K562 (cell line): ENCODE measurements at regions not wholly inside any gene's neighbourhood (a gene's known extent, or its start where the extent isn't known, plus 50 kb on each side); places are given as distances from the start of the nearest gene placed in this dataset.

ENCODE experiments used
- FIP1L1 ChIP-seq: fragments of 200-400 bp; formaldehyde crosslinking; IDR thresholded peaks from 2 replicates; pipeline ENCODE4 v1.6.1; 2018; ENCODE audit warnings: mild to moderate bottlenecking, low read depth, low read length; ENCODE audit not compliant: poor library complexity, severe bottlenecking
- RNF2 ChIP-seq: sonication (generic); IDR thresholded peaks from 2 replicates; pipeline ENCODE4 v1.6.1; 2016
- STAG1 ChIP-seq: sonication (generic); formaldehyde crosslinking; IDR thresholded peaks from 2 replicates; pipeline ENCODE4 v1.5.0; 2020; ENCODE audit warnings: missing genetic modification reagents, borderline replicate concordance
- ZNF584 ChIP-seq: fragments of 200-800 bp; sonication (Bioruptor generic); IDR thresholded peaks from 2 replicates; pipeline ENCODE4 v1.6.1; 2016; ENCODE audit warnings: low read depth, mild to moderate bottlenecking, missing genetic modification characterization, missing compliant biosample characterization
- ZNF644 ChIP-seq: fragments of 200-800 bp; sonication (Bioruptor generic); IDR thresholded peaks from 2 replicates; pipeline ENCODE4 v1.6.1; 2016; ENCODE audit warnings: low read depth, missing genetic modification characterization, missing compliant biosample characterization
- ZNF76 ChIP-seq: fragments of 250-450 bp; sonication (Bioruptor Pico); IDR thresholded peaks from 2 replicates; pipeline ENCODE4 v1.4.0; 2020; ENCODE audit warnings: mild to moderate bottlenecking, moderate library complexity, borderline replicate concordance
- TF ChIP-seq, protein P1 (sequence below): fragments of 450-650 bp; IDR thresholded peaks from 2 replicates; pipeline ENCODE4 v1.6.1; 2016; ENCODE audit warnings: mild to moderate bottlenecking, moderate library complexity
- TF ChIP-seq, protein P2 (sequence below): fragments of 450-650 bp; conservative IDR thresholded peaks from 2 replicates; pipeline ENCODE4 v1.6.1; 2016; ENCODE audit warnings: missing genetic modification characterization, low read depth, mild to moderate bottlenecking, missing compliant biosample characterization, moderate library complexity
- TF ChIP-seq, protein P3 (sequence below): IDR thresholded peaks from 2 replicates; pipeline ENCODE4 v1.6.1; 2011; ENCODE audit warnings: borderline replicate concordance, low read depth, mild to moderate bottlenecking, moderate library complexity, low read length; ENCODE audit not compliant: insufficient read depth, poor library complexity, severe bottlenecking
- TF ChIP-seq, protein P4 (sequence below): fragments of 450-650 bp; formaldehyde crosslinking; IDR thresholded peaks from 2 replicates; pipeline ENCODE4 v1.4.0; 2020; ENCODE audit warnings: mild to moderate bottlenecking, mixed read lengths

DNA sequence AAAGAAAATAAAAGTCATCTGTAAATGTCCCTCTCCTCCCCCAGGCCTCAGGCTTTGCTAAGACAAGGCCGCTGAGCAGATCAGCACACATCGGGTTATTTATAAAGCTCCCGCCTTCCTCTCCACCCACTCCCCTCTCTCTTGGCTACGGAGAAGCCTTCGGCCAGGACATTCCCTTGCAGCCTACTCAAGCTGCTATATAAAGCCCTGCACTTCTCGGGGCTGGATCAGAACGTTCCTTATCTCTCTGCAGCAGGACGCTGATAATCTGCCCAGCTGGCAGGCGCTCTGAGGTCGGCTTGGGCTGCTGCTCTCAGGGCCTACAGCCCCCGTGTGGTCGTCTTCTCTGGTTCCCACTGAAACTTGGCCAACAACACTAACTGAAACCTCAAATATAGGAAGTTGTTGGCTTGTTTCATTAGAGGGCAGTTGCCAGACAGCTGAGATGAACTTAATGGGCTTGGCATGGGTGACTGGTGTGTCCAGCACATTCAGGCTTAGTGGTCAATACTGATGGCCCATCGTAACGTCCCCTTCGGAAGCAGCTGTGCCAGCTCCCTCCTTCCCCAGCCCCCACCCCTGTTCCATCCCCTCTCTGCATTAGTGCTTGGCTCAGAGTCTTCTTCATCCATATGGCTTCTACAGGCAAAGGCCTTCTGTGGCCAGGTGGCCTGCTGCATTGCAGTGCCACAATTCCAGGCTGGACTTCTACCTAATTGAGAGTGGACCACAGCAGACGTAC is 64.6 kb downstream of the IER5 start (continued):
- TF ChIP-seq STAG1 (CRISPR knock-in tag) (no peak), FIP1L1 (no peak), ZNF76 (CRISPR knock-in tag) (peak; percentile 84; the same call in 1 of the 2 replicates), RNF2 (peak; percentile 97), ZNF584 (CRISPR knock-in tag) (peak; percentile 92), ZNF644 (peak; percentile 92)
- TF ChIP-seq, protein P1, sequence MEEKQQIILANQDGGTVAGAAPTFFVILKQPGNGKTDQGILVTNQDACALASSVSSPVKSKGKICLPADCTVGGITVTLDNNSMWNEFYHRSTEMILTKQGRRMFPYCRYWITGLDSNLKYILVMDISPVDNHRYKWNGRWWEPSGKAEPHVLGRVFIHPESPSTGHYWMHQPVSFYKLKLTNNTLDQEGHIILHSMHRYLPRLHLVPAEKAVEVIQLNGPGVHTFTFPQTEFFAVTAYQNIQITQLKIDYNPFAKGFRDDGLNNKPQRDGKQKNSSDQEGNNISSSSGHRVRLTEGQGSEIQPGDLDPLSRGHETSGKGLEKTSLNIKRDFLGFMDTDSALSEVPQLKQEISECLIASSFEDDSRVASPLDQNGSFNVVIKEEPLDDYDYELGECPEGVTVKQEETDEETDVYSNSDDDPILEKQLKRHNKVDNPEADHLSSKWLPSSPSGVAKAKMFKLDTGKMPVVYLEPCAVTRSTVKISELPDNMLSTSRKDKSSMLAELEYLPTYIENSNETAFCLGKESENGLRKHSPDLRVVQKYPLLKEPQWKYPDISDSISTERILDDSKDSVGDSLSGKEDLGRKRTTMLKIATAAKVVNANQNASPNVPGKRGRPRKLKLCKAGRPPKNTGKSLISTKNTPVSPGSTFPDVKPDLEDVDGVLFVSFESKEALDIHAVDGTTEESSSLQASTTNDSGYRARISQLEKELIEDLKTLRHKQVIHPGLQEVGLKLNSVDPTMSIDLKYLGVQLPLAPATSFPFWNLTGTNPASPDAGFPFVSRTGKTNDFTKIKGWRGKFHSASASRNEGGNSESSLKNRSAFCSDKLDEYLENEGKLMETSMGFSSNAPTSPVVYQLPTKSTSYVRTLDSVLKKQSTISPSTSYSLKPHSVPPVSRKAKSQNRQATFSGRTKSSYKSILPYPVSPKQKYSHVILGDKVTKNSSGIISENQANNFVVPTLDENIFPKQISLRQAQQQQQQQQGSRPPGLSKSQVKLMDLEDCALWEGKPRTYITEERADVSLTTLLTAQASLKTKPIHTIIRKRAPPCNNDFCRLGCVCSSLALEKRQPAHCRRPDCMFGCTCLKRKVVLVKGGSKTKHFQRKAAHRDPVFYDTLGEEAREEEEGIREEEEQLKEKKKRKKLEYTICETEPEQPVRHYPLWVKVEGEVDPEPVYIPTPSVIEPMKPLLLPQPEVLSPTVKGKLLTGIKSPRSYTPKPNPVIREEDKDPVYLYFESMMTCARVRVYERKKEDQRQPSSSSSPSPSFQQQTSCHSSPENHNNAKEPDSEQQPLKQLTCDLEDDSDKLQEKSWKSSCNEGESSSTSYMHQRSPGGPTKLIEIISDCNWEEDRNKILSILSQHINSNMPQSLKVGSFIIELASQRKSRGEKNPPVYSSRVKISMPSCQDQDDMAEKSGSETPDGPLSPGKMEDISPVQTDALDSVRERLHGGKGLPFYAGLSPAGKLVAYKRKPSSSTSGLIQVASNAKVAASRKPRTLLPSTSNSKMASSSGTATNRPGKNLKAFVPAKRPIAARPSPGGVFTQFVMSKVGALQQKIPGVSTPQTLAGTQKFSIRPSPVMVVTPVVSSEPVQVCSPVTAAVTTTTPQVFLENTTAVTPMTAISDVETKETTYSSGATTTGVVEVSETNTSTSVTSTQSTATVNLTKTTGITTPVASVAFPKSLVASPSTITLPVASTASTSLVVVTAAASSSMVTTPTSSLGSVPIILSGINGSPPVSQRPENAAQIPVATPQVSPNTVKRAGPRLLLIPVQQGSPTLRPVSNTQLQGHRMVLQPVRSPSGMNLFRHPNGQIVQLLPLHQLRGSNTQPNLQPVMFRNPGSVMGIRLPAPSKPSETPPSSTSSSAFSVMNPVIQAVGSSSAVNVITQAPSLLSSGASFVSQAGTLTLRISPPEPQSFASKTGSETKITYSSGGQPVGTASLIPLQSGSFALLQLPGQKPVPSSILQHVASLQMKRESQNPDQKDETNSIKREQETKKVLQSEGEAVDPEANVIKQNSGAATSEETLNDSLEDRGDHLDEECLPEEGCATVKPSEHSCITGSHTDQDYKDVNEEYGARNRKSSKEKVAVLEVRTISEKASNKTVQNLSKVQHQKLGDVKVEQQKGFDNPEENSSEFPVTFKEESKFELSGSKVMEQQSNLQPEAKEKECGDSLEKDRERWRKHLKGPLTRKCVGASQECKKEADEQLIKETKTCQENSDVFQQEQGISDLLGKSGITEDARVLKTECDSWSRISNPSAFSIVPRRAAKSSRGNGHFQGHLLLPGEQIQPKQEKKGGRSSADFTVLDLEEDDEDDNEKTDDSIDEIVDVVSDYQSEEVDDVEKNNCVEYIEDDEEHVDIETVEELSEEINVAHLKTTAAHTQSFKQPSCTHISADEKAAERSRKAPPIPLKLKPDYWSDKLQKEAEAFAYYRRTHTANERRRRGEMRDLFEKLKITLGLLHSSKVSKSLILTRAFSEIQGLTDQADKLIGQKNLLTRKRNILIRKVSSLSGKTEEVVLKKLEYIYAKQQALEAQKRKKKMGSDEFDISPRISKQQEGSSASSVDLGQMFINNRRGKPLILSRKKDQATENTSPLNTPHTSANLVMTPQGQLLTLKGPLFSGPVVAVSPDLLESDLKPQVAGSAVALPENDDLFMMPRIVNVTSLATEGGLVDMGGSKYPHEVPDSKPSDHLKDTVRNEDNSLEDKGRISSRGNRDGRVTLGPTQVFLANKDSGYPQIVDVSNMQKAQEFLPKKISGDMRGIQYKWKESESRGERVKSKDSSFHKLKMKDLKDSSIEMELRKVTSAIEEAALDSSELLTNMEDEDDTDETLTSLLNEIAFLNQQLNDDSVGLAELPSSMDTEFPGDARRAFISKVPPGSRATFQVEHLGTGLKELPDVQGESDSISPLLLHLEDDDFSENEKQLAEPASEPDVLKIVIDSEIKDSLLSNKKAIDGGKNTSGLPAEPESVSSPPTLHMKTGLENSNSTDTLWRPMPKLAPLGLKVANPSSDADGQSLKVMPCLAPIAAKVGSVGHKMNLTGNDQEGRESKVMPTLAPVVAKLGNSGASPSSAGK = peak; percentile 39; the same call in 1 of the 2 replicates
- TF ChIP-seq, protein P2, sequence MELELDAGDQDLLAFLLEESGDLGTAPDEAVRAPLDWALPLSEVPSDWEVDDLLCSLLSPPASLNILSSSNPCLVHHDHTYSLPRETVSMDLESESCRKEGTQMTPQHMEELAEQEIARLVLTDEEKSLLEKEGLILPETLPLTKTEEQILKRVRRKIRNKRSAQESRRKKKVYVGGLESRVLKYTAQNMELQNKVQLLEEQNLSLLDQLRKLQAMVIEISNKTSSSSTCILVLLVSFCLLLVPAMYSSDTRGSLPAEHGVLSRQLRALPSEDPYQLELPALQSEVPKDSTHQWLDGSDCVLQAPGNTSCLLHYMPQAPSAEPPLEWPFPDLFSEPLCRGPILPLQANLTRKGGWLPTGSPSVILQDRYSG (tag) = peak; percentile 74; the same call in 1 of the 2 replicates
- TF ChIP-seq, protein P3, sequence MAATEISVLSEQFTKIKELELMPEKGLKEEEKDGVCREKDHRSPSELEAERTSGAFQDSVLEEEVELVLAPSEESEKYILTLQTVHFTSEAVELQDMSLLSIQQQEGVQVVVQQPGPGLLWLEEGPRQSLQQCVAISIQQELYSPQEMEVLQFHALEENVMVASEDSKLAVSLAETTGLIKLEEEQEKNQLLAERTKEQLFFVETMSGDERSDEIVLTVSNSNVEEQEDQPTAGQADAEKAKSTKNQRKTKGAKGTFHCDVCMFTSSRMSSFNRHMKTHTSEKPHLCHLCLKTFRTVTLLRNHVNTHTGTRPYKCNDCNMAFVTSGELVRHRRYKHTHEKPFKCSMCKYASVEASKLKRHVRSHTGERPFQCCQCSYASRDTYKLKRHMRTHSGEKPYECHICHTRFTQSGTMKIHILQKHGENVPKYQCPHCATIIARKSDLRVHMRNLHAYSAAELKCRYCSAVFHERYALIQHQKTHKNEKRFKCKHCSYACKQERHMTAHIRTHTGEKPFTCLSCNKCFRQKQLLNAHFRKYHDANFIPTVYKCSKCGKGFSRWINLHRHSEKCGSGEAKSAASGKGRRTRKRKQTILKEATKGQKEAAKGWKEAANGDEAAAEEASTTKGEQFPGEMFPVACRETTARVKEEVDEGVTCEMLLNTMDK = peak; percentile 85
- TF ChIP-seq, protein P4, sequence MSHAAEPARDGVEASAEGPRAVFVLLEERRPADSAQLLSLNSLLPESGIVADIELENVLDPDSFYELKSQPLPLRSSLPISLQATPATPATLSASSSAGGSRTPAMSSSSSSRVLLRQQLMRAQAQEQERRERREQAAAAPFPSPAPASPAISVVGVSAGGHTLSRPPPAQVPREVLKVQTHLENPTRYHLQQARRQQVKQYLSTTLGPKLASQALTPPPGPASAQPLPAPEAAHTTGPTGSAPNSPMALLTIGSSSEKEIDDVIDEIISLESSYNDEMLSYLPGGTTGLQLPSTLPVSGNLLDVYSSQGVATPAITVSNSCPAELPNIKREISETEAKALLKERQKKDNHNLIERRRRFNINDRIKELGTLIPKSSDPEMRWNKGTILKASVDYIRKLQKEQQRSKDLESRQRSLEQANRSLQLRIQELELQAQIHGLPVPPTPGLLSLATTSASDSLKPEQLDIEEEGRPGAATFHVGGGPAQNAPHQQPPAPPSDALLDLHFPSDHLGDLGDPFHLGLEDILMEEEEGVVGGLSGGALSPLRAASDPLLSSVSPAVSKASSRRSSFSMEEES (CRISPR knock-in tag) = no peak
